ENCODE measurements at regions not wholly inside any gene's neighbourhood (a gene's known extent, or its start where the extent isn't known, plus 50 kb on each side); places are given as distances from the start of the nearest gene placed in this dataset.

DNA sequence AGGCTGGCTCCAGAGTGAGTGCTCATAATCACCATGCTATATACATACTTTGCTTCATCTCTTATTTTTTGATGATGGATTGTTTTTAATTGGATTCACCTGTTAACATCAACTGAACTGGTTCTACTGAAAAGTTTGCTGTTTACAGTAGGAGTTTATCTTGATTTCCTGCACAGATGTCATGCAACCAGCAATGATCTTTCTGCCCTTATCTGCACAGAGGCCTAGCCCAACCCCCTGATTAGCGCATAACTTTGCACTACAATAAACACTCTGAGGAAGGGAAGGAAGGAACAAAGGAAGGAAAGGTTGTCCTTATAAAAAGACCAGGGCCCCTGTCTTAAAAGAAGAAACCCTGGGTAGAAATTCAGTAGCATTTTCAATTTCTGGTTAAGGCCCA lies 152.9 kb downstream of the RGS9 start:
- TF ChIP-seq, protein P1, sequence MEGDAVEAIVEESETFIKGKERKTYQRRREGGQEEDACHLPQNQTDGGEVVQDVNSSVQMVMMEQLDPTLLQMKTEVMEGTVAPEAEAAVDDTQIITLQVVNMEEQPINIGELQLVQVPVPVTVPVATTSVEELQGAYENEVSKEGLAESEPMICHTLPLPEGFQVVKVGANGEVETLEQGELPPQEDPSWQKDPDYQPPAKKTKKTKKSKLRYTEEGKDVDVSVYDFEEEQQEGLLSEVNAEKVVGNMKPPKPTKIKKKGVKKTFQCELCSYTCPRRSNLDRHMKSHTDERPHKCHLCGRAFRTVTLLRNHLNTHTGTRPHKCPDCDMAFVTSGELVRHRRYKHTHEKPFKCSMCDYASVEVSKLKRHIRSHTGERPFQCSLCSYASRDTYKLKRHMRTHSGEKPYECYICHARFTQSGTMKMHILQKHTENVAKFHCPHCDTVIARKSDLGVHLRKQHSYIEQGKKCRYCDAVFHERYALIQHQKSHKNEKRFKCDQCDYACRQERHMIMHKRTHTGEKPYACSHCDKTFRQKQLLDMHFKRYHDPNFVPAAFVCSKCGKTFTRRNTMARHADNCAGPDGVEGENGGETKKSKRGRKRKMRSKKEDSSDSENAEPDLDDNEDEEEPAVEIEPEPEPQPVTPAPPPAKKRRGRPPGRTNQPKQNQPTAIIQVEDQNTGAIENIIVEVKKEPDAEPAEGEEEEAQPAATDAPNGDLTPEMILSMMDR (IDR thresholded peaks at IDR 0.05): no peak
- TF ChIP-seq POLR2A (IDR thresholded peaks at IDR 0.05): no peak
